Mammary epithelial cell (primary cell): ENCODE measurements at regions not wholly inside any gene's neighbourhood (a gene's known extent, or its start where the extent isn't known, plus 50 kb on each side); places are given as distances from the start of the nearest gene placed in this dataset.

Source experiments
- CTCF ChIP-seq, 2 donors: IDR thresholded peaks in 1 of 2; conservative IDR thresholded peaks in 1 of 2; 2 replicates each; pipeline ENCODE4 v1.5.1; 2011 to 2012; ENCODE audit warnings: inconsistent platforms in 2 of 2, low read length in 2 of 2, mild to moderate bottlenecking in 2 of 2, control low read depth in 1 of 2, low read depth in 1 of 2; ENCODE audit not compliant: insufficient read depth in 1 of 2; ENCODE audit errors: extremely low read depth in 1 of 2
- EZH2 ChIP-seq: IDR thresholded peaks from 2 replicates; pipeline ENCODE4 v1.6.1; 2012; ENCODE audit warnings: low read length, inconsistent platforms, borderline replicate concordance

- TF ChIP-seq CTCF (conservative IDR thresholded peaks at IDR 0.05 in 1 of 2, IDR thresholded peaks at IDR 0.05 in 1 of 2; ENCODE audit: extremely low read depth in 1 of 2, insufficient read depth in 1 of 2, low read depth in 1 of 2, low read length in 2 of 2), result no peak
- TF ChIP-seq EZH2, result no peak
These were observed 355.0 kb downstream of the DRD1 start for GRCh38 chr5:175088963-175089362.
